Natural killer cell (primary cell): ENCODE measurements at regions not wholly inside any gene's neighbourhood (a gene's known extent, or its start where the extent isn't known, plus 50 kb on each side); places are given as distances from the start of the nearest gene placed in this dataset.

Experiments used
- ATAC-seq, 3 donors: fragments of 150-1000 bp in 2 of 3; fragments of 200-7000 bp in 1 of 3; cut with Tn5 transposase; 1 replicate in 1 of 3; 2 replicates in 2 of 3; pipeline ENCODE4 v1.10.0; 2021; ENCODE audit warnings: mild to moderate bottlenecking in 2 of 3, moderate library complexity in 2 of 3
- DNase-seq, 2 donors: peaks; one replicate each; pipeline versions ENCODE4 v3.0.0 to v3.0.0-alpha.2; 2013 to 2021; ENCODE audit warnings: mixed read lengths in 1 of 2
- H3K27ac ChIP-seq: one replicate; pipeline ENCODE4 v1.5.1; 2013; ENCODE audit warnings: mild to moderate bottlenecking, low read length
- H3K27me3 ChIP-seq: one replicate; pipeline ENCODE4 v1.6.1; 2013; ENCODE audit warnings: low read length; ENCODE audit not compliant: control insufficient read depth, insufficient read depth
- H3K36me3 ChIP-seq: one replicate; pipeline ENCODE4 v1.6.1; 2013; ENCODE audit warnings: low read length; ENCODE audit not compliant: control insufficient read depth, insufficient read depth
- H3K4me1 ChIP-seq: one replicate; pipeline ENCODE4 v1.6.1; 2013; ENCODE audit warnings: low read length; ENCODE audit not compliant: control insufficient read depth, insufficient read depth
- H3K4me3 ChIP-seq: one replicate; pipeline ENCODE4 v1.5.1; 2013; ENCODE audit warnings: low read length
- H3K9me3 ChIP-seq: one replicate; pipeline ENCODE4 v1.6.1; 2013; ENCODE audit warnings: low read length; ENCODE audit not compliant: control insufficient read depth, insufficient read depth
- H3K27ac Mint-ChIP-seq, 2 donors: one replicate each; pipeline ENCODE4 v1.8.0; 2022; ENCODE audit warnings: mild to moderate bottlenecking in 2 of 2, mixed read lengths in 2 of 2, moderate library complexity in 1 of 2
- H3K27me3 Mint-ChIP-seq, 2 donors: one replicate each; pipeline ENCODE4 v1.8.0; 2022; ENCODE audit warnings: low read depth in 2 of 2, mixed read lengths in 2 of 2
- H3K36me3 Mint-ChIP-seq: one replicate; pipeline ENCODE4 v1.8.0; 2022; ENCODE audit warnings: mixed read lengths
- H3K4me1 Mint-ChIP-seq, 2 donors: one replicate each; pipeline ENCODE4 v1.8.0; 2022; ENCODE audit warnings: mixed read lengths in 2 of 2
- H3K4me3 Mint-ChIP-seq: one replicate; pipeline ENCODE4 v1.8.0; 2022; ENCODE audit warnings: mild to moderate bottlenecking, moderate library complexity, mixed read lengths
- H3K9me3 Mint-ChIP-seq, 2 donors: one replicate each; pipeline ENCODE4 v1.8.0; 2022; ENCODE audit warnings: mixed read lengths in 2 of 2
- CTCF ChIP-seq: fragments of 200-600 bp; IDR thresholded peaks from one replicate; pipeline ENCODE4 v1.8.0; 2022; ENCODE audit warnings: antibody characterized with exemption
- WGBS: methylation state at CpG from one replicate; pipeline ENCODE4 v1.1.7; 2013; ENCODE audit warnings: missing lambda C conversion rate; ENCODE audit not compliant: insufficient coverage; 5-methylcytosine and 5-hydroxymethylcytosine counted together
- intact Hi-C: fragments of 100-400 bp; cut with micrococcal nuclease; formaldehyde crosslinking; loops from one replicate; pipeline ENCODE4 v1.14.2; 2022

- no peaks in the 10 kb centered on the region for H3K4me1 Mint-ChIP-seq
- no peak overlapping the region for H3K4me3 Mint-ChIP-seq
- 74% methylated on average over 5 of the region's 5 CpGs for WGBS
- no peak overlapping the region for H3K27ac Mint-ChIP-seq
- H3K9me3 Mint-ChIP-seq = peaks cover 16 to 22% of the 10 kb centered on the region in 2 donors
- Histone ChIP-seq H3K4me3 (no peak overlapping the region), H3K36me3 (no peaks in the 10 kb centered on the region), H3K27ac (no peak overlapping the region), H3K9me3 (peaks cover 20% of the 10 kb centered on the region), H3K4me1 (no peaks in the 10 kb centered on the region), H3K27me3 (no peaks in the 10 kb centered on the region)
- H3K27me3 Mint-ChIP-seq = no peaks in the 10 kb centered on the region
- H3K36me3 Mint-ChIP-seq = no peaks in the 10 kb centered on the region
- intact Hi-C loops = no loop called here
- no peak for TF ChIP-seq CTCF
- DNase-seq (no peak), ATAC-seq (no peak)
Measured at GRCh38 chr17:22496450-22496849, 804.1 kb downstream of the KCNJ18 start.

GRCh38 chr17:22503322-22503899, 811.1 kb downstream of the KCNJ18 start:
- H3K36me3 Mint-ChIP-seq = no peaks in the 10 kb centered on the region
- H3K27ac Mint-ChIP-seq = no peak overlapping the region
- TF ChIP-seq CTCF = no peak
- intact Hi-C loops = no loop called here
- H3K4me3 ChIP-seq = no peak overlapping the region
- no peaks in the 10 kb centered on the region for H3K27me3 ChIP-seq
- peaks cover 34% of the 10 kb centered on the region for H3K9me3 ChIP-seq
- WGBS = 84% methylated on average over 5 of the region's 5 CpGs
- no peaks in the 10 kb centered on the region for H3K36me3 ChIP-seq
- ATAC-seq = no peak
- no peak for DNase-seq
- no peak overlapping the region for H3K4me3 Mint-ChIP-seq
- no peaks in the 10 kb centered on the region for H3K4me1 ChIP-seq
- H3K27me3 Mint-ChIP-seq = no peaks in the 10 kb centered on the region
- no peak overlapping the region for H3K27ac ChIP-seq
- H3K4me1 Mint-ChIP-seq = no peaks in the 10 kb centered on the region
- H3K9me3 Mint-ChIP-seq = peaks cover 10 to 19% of the 10 kb centered on the region in 2 donors

- DNase-seq (no peak), ATAC-seq (no peak)
- H3K27me3 Mint-ChIP-seq = no peaks in the 10 kb centered on the region
- no peak for TF ChIP-seq CTCF
- H3K27ac ChIP-seq = no peak overlapping the region
- H3K4me3 ChIP-seq = no peak overlapping the region
- H3K4me1 Mint-ChIP-seq = no peaks in the 10 kb centered on the region
- no peak overlapping the region for H3K27ac Mint-ChIP-seq
- no peak overlapping the region for H3K4me3 Mint-ChIP-seq
- no peaks in the 10 kb centered on the region for H3K4me1 ChIP-seq
- peaks cover 8 to 12% of the 10 kb centered on the region in 2 donors for H3K9me3 Mint-ChIP-seq
- H3K27me3 ChIP-seq = no peaks in the 10 kb centered on the region
- 93% methylated on average over 10 of the region's 10 CpGs for WGBS
- no peaks in the 10 kb centered on the region for H3K36me3 ChIP-seq
- no peaks in the 10 kb centered on the region for H3K36me3 Mint-ChIP-seq
- intact Hi-C loops = no loop called here
- peaks cover 35% of the 10 kb centered on the region for H3K9me3 ChIP-seq
Measured at GRCh38 chr17:22505660-22506059, 813.3 kb downstream of the KCNJ18 start.

- H3K27me3 Mint-ChIP-seq = no peaks in the 10 kb centered on the region
- H3K4me3 Mint-ChIP-seq = no peak overlapping the region
- Histone ChIP-seq H3K4me1 (no peaks in the 10 kb centered on the region), H3K36me3 (no peaks in the 10 kb centered on the region), H3K9me3 (peaks cover 35% of the 10 kb centered on the region), H3K4me3 (no peak overlapping the region), H3K27me3 (no peaks in the 10 kb centered on the region), H3K27ac (no peak overlapping the region)
- H3K9me3 Mint-ChIP-seq = peaks cover 8 to 14% of the 10 kb centered on the region in 2 donors
- no peak for ATAC-seq
- intact Hi-C loops = no loop called here
- no peak for TF ChIP-seq CTCF
- no peak overlapping the region for H3K27ac Mint-ChIP-seq
- no peak for DNase-seq
- H3K36me3 Mint-ChIP-seq = peaks cover 4% of the 10 kb centered on the region
- no peaks in the 10 kb centered on the region for H3K4me1 Mint-ChIP-seq
- 83% methylated on average over 23 of the region's 23 CpGs for WGBS
Measured at GRCh38 chr17:22506231-22506630, 813.9 kb downstream of the KCNJ18 start.
